ENCODE measurements at regions not wholly inside any gene's neighbourhood (a gene's known extent, or its start where the extent isn't known, plus 50 kb on each side); places are given as distances from the start of the nearest gene placed in this dataset.

DNA sequence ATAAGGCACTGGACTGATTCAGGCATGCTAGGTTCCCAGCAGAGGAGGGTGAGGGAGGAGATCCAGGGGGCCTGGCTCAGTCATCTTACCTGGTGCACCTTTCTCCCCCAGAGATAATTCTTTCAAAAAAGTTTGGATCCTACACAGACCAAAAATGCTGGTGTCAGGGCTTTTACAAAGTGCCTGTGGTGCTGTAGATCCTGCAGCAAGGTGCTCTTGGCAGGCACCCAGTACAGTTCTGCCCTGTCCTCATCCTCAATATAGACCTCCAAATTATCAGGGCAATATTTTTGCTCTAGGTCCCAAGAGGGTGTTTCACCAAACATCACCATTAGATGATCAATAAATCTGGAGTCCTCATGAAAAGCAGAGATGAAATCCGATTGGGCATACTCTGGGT lies 78.5 kb upstream of the IGFBP3 start:
- Histone ChIP-seq H3K4me3 (ENCODE audit: low read depth, low read length) (no peak overlapping the region), H3K27ac (no peak overlapping the region), H3K27me3 (replicated peaks) (no peaks in the 10 kb centered on the region), H3K36me3 (replicated peaks) (no peaks in the 10 kb centered on the region)
- in situ Hi-C loops (cut with HindIII; ENCODE audit: low pct_ligation_motif_present, low sequenced_read_pairs): no loop called here
- DNase-seq: no peak
- TF ChIP-seq, protein P1, sequence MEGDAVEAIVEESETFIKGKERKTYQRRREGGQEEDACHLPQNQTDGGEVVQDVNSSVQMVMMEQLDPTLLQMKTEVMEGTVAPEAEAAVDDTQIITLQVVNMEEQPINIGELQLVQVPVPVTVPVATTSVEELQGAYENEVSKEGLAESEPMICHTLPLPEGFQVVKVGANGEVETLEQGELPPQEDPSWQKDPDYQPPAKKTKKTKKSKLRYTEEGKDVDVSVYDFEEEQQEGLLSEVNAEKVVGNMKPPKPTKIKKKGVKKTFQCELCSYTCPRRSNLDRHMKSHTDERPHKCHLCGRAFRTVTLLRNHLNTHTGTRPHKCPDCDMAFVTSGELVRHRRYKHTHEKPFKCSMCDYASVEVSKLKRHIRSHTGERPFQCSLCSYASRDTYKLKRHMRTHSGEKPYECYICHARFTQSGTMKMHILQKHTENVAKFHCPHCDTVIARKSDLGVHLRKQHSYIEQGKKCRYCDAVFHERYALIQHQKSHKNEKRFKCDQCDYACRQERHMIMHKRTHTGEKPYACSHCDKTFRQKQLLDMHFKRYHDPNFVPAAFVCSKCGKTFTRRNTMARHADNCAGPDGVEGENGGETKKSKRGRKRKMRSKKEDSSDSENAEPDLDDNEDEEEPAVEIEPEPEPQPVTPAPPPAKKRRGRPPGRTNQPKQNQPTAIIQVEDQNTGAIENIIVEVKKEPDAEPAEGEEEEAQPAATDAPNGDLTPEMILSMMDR (IDR thresholded peaks at IDR 0.05; ENCODE audit: low read depth, low read length, missing control alignments): no peak

DNA sequence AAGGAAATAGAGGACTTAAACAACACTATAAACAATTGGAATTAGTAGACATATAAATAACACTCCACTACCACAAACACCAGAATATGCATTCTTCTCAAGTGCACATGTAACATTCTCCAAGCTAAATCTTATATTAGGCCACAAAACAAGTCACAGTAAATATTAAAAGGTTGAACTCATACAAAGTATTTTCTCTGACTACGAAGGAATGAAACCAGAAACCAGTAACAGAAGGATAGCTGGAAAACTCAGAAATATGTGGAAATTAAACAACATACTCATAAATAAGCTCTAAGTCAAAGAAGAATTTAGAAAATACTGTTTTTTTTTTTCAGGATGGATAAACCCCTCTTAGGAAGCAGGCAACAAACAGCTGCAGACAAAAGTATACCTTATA lies 77.4 kb upstream of the IGFBP3 start:
- TF ChIP-seq, protein P1 (IDR thresholded peaks at IDR 0.05; ENCODE audit: low read depth, low read length, missing control alignments): no peak
- no peak for DNase-seq
- H3K36me3 ChIP-seq (replicated peaks): no peaks in the 10 kb centered on the region
- no peaks in the 10 kb centered on the region for H3K27me3 ChIP-seq (replicated peaks)
- H3K4me3 ChIP-seq (ENCODE audit: low read depth, low read length): no peak overlapping the region
- no peak overlapping the region for H3K27ac ChIP-seq
- in situ Hi-C loops (cut with HindIII; ENCODE audit: low pct_ligation_motif_present, low sequenced_read_pairs): no loop called here

DNA sequence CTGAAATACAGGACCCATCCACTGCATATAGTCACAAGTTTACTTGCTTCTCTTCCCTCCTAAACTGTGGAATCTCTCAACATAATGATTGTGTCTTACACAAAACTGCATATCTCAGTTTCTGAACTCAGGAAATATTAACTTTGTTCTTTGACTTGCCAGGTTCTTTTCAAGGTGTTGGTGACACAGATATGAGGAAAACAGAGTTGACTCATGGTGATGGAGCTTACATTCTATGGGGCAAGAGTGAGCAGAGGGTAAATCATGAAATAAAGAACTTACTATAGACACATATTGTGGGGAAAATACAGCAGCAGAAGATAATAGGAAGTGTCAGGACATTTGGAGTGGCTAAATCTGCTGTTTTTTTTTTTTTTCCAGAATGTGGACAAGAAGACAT lies 72.5 kb upstream of the IGFBP3 start:
- Histone ChIP-seq H3K27ac (no peak overlapping the region), H3K27me3 (replicated peaks) (no peaks in the 10 kb centered on the region), H3K36me3 (replicated peaks) (no peaks in the 10 kb centered on the region), H3K4me3 (ENCODE audit: low read depth, low read length) (no peak overlapping the region)
- in situ Hi-C loops (cut with HindIII; ENCODE audit: low pct_ligation_motif_present, low sequenced_read_pairs): no loop called here
- TF ChIP-seq, protein P1 (IDR thresholded peaks at IDR 0.05; ENCODE audit: low read depth, low read length, missing control alignments): no peak
- DNase-seq: no peak

DNA sequence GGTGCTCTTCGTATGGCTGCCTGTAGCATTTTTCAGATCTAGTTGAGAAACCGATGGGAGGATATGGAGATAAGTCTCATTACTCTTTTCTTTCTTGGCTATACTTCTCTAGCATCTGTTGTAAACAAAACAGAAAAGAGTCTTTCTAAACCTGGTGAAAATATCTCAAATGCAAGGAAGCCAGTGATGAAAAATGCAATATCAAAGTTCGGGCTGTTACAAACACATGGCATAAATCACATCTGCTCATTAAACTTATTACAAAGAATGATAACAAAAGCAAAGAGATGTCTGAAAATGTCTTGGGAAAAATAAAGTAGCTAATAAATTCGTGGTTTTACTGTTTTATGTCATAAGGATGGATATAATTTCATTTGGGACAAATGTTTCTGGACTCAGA lies 71.8 kb upstream of the IGFBP3 start:
- Histone ChIP-seq H3K4me3 (ENCODE audit: low read depth, low read length) (no peak overlapping the region), H3K27ac (no peak overlapping the region), H3K27me3 (replicated peaks) (no peaks in the 10 kb centered on the region), H3K36me3 (replicated peaks) (no peaks in the 10 kb centered on the region)
- in situ Hi-C loops (cut with HindIII; ENCODE audit: low pct_ligation_motif_present, low sequenced_read_pairs): no loop called here
- no peak for DNase-seq
- TF ChIP-seq, protein P1 (IDR thresholded peaks at IDR 0.05; ENCODE audit: low read depth, low read length, missing control alignments): no peak

DNA sequence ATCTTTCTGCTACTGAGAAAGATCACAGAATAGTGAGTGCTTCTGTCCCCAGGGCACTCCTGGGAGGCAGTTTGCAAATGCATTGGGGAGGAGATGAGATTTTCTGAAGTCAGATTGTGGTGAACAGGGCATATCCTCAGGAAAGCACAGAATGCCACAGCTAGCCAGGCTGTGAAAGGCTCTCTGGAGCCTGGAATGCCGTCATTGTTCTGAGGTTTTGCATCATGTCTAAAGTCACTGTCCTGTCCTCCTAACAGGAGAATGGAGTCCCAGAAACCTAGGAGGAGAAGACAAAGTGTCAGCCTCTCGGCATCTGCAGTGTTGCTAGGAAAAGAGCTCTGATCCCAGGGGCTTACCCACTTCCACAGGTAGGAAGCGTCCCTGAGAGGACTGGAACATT lies 69.2 kb upstream of the IGFBP3 start:
- no peaks in the 10 kb centered on the region for H3K27me3 ChIP-seq (replicated peaks)
- no peak overlapping the region for H3K4me3 ChIP-seq (ENCODE audit: low read depth, low read length)
- H3K27ac ChIP-seq: no peak overlapping the region
- in situ Hi-C loops (cut with HindIII; ENCODE audit: low pct_ligation_motif_present, low sequenced_read_pairs): no loop called here
- DNase-seq: no peak
- TF ChIP-seq, protein P1 (IDR thresholded peaks at IDR 0.05; ENCODE audit: low read depth, low read length, missing control alignments): no peak
- no peaks in the 10 kb centered on the region for H3K36me3 ChIP-seq (replicated peaks)

DNA sequence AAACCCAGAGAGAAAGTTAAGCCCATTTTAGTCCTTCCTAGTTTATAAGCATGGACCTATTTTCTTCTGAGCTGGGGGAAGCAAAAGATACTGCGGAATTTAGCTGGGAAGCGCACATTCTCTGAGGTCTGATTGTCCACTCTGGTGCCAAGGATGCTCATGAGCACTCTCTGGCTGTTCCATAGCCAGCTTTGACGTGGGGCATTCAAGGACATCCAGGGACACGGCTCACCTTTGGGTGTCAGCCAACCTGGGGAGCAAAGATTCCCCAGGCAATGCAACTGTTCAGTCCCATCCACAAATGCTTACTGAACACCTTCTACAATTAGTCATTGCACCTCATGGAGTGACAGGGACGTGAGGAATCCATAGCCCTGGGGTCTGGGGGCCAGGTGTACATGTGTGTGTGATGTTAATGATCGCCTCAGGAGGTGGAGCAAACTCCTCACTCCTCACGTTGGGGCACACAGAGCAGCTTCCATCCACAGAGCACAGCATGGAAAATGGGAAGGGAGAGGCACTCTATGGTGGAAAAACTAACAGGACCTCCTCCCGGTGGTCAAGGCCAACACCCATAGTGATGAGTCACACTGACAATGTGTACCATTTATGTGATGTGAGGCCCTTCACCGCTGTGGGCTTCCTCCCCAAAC lies 67.5 kb upstream of the IGFBP3 start:
- no peaks in the 10 kb centered on the region for H3K36me3 ChIP-seq (replicated peaks)
- no peak overlapping the region for H3K27ac ChIP-seq
- in situ Hi-C loops (cut with HindIII; ENCODE audit: low pct_ligation_motif_present, low sequenced_read_pairs): no loop called here
- H3K27me3 ChIP-seq (replicated peaks): no peaks in the 10 kb centered on the region
- DNase-seq: no peak
- H3K4me3 ChIP-seq (ENCODE audit: low read depth, low read length): no peak overlapping the region
- TF ChIP-seq, protein P1 (IDR thresholded peaks at IDR 0.05; ENCODE audit: low read depth, low read length, missing control alignments): no peak

All from brain microvascular endothelial cell (primary cell).